Activated CD4-positive, CD25-positive, alpha-beta regulatory T cell (primary cell): ENCODE measurements at regions not wholly inside any gene's neighbourhood (a gene's known extent, or its start where the extent isn't known, plus 50 kb on each side); places are given as distances from the start of the nearest gene placed in this dataset.

Experiments used
- DNase-seq, 4 experiments: peaks; one replicate each; lab custom pipeline; 2025; lab: John Stamatoyannopoulos, UW

- no peak for DNase-seq
Observed at GRCh38 chr21:37967036-37967435, 50.8 kb upstream of the KCNJ6 start.

GRCh38 chr21:37968744-37969143 is 52.5 kb upstream of the KCNJ6 start:
- no peak for DNase-seq

- no peak for DNase-seq
Observed at GRCh38 chr21:37970548-37970947, 54.3 kb upstream of the KCNJ6 start.

GRCh38 chr21:37971390-37971950 is 55.2 kb upstream of the KCNJ6 start:
- DNase-seq, result no peak

GRCh38 chr21:37974081-37974480 is 57.8 kb upstream of the KCNJ6 start:
- no peak for DNase-seq

- DNase-seq, result no peak
Observed at GRCh38 chr21:37982496-37983318, 66.5 kb upstream of the KCNJ6 start.

GRCh38 chr21:37983336-37984095 is 67.3 kb upstream of the KCNJ6 start:
- DNase-seq, result no peak

- no peak for DNase-seq
Observed at GRCh38 chr21:37984416-37984815, 68.2 kb upstream of the KCNJ6 start.

- DNase-seq, result no peak
Observed at GRCh38 chr21:37986000-37986399, 69.7 kb upstream of the KCNJ6 start.

- DNase-seq, result no peak
Observed at GRCh38 chr21:37986751-37987399, 70.6 kb upstream of the KCNJ6 start.

GRCh38 chr21:37987668-37988067 is 71.4 kb upstream of the KCNJ6 start:
- DNase-seq, result no peak

- no peak for DNase-seq
Observed at GRCh38 chr21:37993071-37993470, 76.8 kb upstream of the KCNJ6 start.

- DNase-seq, result no peak
Observed at GRCh38 chr21:37994211-37994610, 78.0 kb upstream of the KCNJ6 start.

GRCh38 chr21:38012672-38013071 is 96.4 kb upstream of the KCNJ6 start:
- no peak for DNase-seq

- no peak for DNase-seq
Observed at GRCh38 chr21:38013741-38014140, 97.5 kb upstream of the KCNJ6 start.

- DNase-seq, result no peak
Observed at GRCh38 chr21:38014298-38014697, 98.0 kb upstream of the KCNJ6 start.

- no peak for DNase-seq
Observed at GRCh38 chr21:38027901-38028498, 111.7 kb upstream of the KCNJ6 start.

- DNase-seq, result no peak
Observed at GRCh38 chr21:38032082-38032801, 116.0 kb upstream of the KCNJ6 start.

GRCh38 chr21:38036016-38036415 is 119.8 kb upstream of the KCNJ6 start:
- DNase-seq, result no peak

- DNase-seq, result no peak
Observed at GRCh38 chr21:38037416-38037815, 121.2 kb upstream of the KCNJ6 start.

- no peak for DNase-seq
Observed at GRCh38 chr21:38039369-38039768, 123.1 kb upstream of the KCNJ6 start.
